ENCODE measurements at regions not wholly inside any gene's neighbourhood (a gene's known extent, or its start where the extent isn't known, plus 50 kb on each side); places are given as distances from the start of the nearest gene placed in this dataset.

DNA sequence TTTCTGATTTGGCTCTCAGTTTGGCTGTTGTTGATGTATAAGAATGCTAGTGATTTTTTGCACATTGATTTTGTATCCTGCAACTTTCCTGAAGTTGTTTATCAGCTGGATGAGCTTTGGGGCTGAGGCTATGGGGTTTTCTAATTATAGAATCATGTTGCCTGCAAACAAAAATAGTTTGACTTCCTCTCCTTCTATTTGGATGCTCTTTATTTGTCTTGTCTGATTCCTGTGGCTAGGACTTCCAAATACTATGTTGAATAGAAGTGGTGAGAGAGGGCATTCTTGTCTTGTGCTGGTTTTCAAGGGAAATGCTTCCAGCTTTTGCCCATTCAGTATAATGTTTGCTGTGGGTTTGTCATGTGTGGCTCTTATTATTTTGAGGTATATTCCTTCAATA is 734.7 kb upstream of the FAM241A start:
- TF ChIP-seq, protein P1, sequence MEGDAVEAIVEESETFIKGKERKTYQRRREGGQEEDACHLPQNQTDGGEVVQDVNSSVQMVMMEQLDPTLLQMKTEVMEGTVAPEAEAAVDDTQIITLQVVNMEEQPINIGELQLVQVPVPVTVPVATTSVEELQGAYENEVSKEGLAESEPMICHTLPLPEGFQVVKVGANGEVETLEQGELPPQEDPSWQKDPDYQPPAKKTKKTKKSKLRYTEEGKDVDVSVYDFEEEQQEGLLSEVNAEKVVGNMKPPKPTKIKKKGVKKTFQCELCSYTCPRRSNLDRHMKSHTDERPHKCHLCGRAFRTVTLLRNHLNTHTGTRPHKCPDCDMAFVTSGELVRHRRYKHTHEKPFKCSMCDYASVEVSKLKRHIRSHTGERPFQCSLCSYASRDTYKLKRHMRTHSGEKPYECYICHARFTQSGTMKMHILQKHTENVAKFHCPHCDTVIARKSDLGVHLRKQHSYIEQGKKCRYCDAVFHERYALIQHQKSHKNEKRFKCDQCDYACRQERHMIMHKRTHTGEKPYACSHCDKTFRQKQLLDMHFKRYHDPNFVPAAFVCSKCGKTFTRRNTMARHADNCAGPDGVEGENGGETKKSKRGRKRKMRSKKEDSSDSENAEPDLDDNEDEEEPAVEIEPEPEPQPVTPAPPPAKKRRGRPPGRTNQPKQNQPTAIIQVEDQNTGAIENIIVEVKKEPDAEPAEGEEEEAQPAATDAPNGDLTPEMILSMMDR (conservative IDR thresholded peaks at IDR 0.05; ENCODE audit: low read depth, low read length) = no peak
- no peak for TF ChIP-seq POLR2A (IDR thresholded peaks at IDR 0.05; ENCODE audit: low read depth, low read length)
- TF ChIP-seq CHD1 (IDR thresholded peaks at IDR 0.05; ENCODE audit: low read depth, low read length) = no peak
- TF ChIP-seq MXI1 (IDR thresholded peaks at IDR 0.05; ENCODE audit: borderline replicate concordance, low read depth, low read length) = no peak
- no peak for TF ChIP-seq CEBPB (IDR thresholded peaks at IDR 0.05; ENCODE audit: low read depth, low read length)
- TF ChIP-seq MAZ (IDR thresholded peaks at IDR 0.05; ENCODE audit: borderline replicate concordance, low read depth, low read length) = no peak
- no peak for TF ChIP-seq SMC3 (IDR thresholded peaks at IDR 0.05; ENCODE audit: low read depth, low read length)
- no peak for TF ChIP-seq RFX5 (IDR thresholded peaks at IDR 0.05; ENCODE audit: low read depth, low read length)

All from IMR-90 (cell line).